Astrocyte (in vitro differentiated cells and primary cell): ENCODE measurements at regions not wholly inside any gene's neighbourhood (a gene's known extent, or its start where the extent isn't known, plus 50 kb on each side); places are given as distances from the start of the nearest gene placed in this dataset.

ENCODE experiments used
- DNase-seq: peaks from one replicate; pipeline ENCODE4 v3.0.0-alpha.2; 2010; ENCODE audit warnings: low read depth
- FAIRE-seq: peaks from 2 replicates; lab custom pipeline; 2011; peaks lifted over from hg19 to GRCh38; lab: Jason Lieb, UNC
- H2AFZ ChIP-seq: 2 replicates; pipeline ENCODE4 v1.6.0; 2012; ENCODE audit warnings: low read depth, low read length, inconsistent platforms
- H3K27ac ChIP-seq: 2 replicates; pipeline ENCODE4 v1.5.1; 2011; ENCODE audit warnings: low read depth, low read length, inconsistent platforms
- H3K27me3 ChIP-seq: 2 replicates; pipeline ENCODE4 v1.6.0; 2011; ENCODE audit warnings: low read length, inconsistent platforms; ENCODE audit not compliant: insufficient read depth
- H3K36me3 ChIP-seq: 2 replicates; pipeline ENCODE4 v1.5.1; 2011; ENCODE audit warnings: low read length, inconsistent platforms; ENCODE audit not compliant: insufficient read depth
- H3K4me1 ChIP-seq: 2 replicates; pipeline ENCODE4 v1.5.1; 2011; ENCODE audit warnings: low read length, inconsistent platforms; ENCODE audit not compliant: insufficient read depth
- H3K4me2 ChIP-seq: 2 replicates; pipeline ENCODE4 v1.6.0; 2012; ENCODE audit warnings: low read length, inconsistent platforms
- H3K4me3 ChIP-seq: 2 replicates; pipeline ENCODE4 v1.5.1; 2011; ENCODE audit warnings: low read depth, mild to moderate bottlenecking, low read length, inconsistent platforms; ENCODE audit not compliant: insufficient read depth
- H3K79me2 ChIP-seq: 2 replicates; pipeline ENCODE4 v1.6.0; 2012; ENCODE audit warnings: mild to moderate bottlenecking, low read length, inconsistent platforms; ENCODE audit not compliant: insufficient read depth
- H3K9ac ChIP-seq: 2 replicates; pipeline ENCODE4 v1.6.0; 2012; ENCODE audit warnings: mild to moderate bottlenecking, low read length, inconsistent platforms
- H3K9me3 ChIP-seq: 2 replicates; pipeline ENCODE4 v1.5.1; 2012; ENCODE audit warnings: low read depth, mild to moderate bottlenecking, low read length, inconsistent platforms; ENCODE audit not compliant: insufficient read depth
- H4K20me1 ChIP-seq: 2 replicates; pipeline ENCODE4 v1.6.0; 2012; ENCODE audit warnings: low read length, inconsistent platforms; ENCODE audit not compliant: insufficient read depth
- H3K27ac Mint-ChIP-seq: one replicate; pipeline ENCODE4 v1.8.0; 2021; ENCODE audit warnings: mild to moderate bottlenecking, mixed read lengths; ENCODE audit not compliant: unreplicated experiment
- H3K27me3 Mint-ChIP-seq: one replicate; pipeline ENCODE4 v1.8.0; 2021; ENCODE audit warnings: low read depth, mixed read lengths; ENCODE audit not compliant: unreplicated experiment
- H3K36me3 Mint-ChIP-seq: one replicate; pipeline ENCODE4 v1.8.0; 2021; ENCODE audit warnings: low read depth, mixed read lengths; ENCODE audit not compliant: unreplicated experiment
- H3K4me1 Mint-ChIP-seq: one replicate; pipeline ENCODE4 v1.8.0; 2021; ENCODE audit warnings: low read depth, mixed read lengths; ENCODE audit not compliant: unreplicated experiment
- H3K4me3 Mint-ChIP-seq: one replicate; pipeline ENCODE4 v1.8.0; 2021; ENCODE audit warnings: mild to moderate bottlenecking, moderate library complexity, mixed read lengths; ENCODE audit not compliant: unreplicated experiment
- H3K9me3 Mint-ChIP-seq: one replicate; pipeline ENCODE4 v1.8.0; 2021; ENCODE audit warnings: mild to moderate bottlenecking, mixed read lengths; ENCODE audit not compliant: unreplicated experiment
- EZH2 ChIP-seq: IDR thresholded peaks from 2 replicates; pipeline ENCODE4 v1.6.1; 2012; ENCODE audit warnings: mild to moderate bottlenecking, low read length, inconsistent platforms; ENCODE audit not compliant: insufficient read depth
- TF ChIP-seq, protein P1 (sequence below): IDR thresholded peaks from 2 replicates; pipeline ENCODE4 v1.5.1; 2011; ENCODE audit warnings: low read depth, mild to moderate bottlenecking, inconsistent platforms, low read length, moderate library complexity; ENCODE audit not compliant: insufficient read depth

DNA sequence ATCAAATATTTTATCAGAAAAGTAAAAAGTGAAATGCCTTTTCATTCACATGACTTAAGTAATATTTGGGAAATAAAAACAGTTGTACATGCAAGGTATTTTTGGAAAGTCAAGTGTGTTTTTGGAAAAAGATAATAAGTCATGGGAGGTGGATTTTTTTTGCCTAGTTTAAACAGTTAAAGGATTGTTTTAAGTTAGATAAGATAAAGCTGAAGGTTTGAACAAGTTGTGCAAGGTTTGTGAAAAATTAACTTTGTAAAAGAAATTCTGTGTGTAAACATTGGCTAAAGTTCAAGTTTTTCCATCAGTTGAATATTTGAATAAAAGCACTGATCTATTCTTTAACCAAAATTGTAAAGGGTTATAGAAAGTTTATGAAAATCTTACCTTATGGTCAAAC, 207.9 kb upstream of the RGPD4 start:
- no peaks in the 10 kb centered on the region for H3K4me1 Mint-ChIP-seq
- Histone ChIP-seq H3K4me2 (no peak overlapping the region), H4K20me1 (no peaks in the 10 kb centered on the region), H3K27ac (no peak overlapping the region), H3K27me3 (no peaks in the 10 kb centered on the region), H3K4me1 (no peaks in the 10 kb centered on the region), H3K79me2 (no peaks in the 10 kb centered on the region), H2AFZ (no peak overlapping the region), H3K4me3 (no peak overlapping the region), H3K36me3 (no peaks in the 10 kb centered on the region), H3K9ac (no peak overlapping the region), H3K9me3 (peaks cover 5% of the 10 kb centered on the region)
- H3K9me3 Mint-ChIP-seq: peaks cover 26% of the 10 kb centered on the region
- H3K4me3 Mint-ChIP-seq: no peak overlapping the region
- no peaks in the 10 kb centered on the region for H3K27me3 Mint-ChIP-seq
- no peak overlapping the region for H3K27ac Mint-ChIP-seq
- FAIRE-seq (peak; percentile 47), DNase-seq (no peak)
- TF ChIP-seq EZH2: no peak
- TF ChIP-seq, protein P1, sequence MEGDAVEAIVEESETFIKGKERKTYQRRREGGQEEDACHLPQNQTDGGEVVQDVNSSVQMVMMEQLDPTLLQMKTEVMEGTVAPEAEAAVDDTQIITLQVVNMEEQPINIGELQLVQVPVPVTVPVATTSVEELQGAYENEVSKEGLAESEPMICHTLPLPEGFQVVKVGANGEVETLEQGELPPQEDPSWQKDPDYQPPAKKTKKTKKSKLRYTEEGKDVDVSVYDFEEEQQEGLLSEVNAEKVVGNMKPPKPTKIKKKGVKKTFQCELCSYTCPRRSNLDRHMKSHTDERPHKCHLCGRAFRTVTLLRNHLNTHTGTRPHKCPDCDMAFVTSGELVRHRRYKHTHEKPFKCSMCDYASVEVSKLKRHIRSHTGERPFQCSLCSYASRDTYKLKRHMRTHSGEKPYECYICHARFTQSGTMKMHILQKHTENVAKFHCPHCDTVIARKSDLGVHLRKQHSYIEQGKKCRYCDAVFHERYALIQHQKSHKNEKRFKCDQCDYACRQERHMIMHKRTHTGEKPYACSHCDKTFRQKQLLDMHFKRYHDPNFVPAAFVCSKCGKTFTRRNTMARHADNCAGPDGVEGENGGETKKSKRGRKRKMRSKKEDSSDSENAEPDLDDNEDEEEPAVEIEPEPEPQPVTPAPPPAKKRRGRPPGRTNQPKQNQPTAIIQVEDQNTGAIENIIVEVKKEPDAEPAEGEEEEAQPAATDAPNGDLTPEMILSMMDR: no peak
- H3K36me3 Mint-ChIP-seq: no peaks in the 10 kb centered on the region

DNA sequence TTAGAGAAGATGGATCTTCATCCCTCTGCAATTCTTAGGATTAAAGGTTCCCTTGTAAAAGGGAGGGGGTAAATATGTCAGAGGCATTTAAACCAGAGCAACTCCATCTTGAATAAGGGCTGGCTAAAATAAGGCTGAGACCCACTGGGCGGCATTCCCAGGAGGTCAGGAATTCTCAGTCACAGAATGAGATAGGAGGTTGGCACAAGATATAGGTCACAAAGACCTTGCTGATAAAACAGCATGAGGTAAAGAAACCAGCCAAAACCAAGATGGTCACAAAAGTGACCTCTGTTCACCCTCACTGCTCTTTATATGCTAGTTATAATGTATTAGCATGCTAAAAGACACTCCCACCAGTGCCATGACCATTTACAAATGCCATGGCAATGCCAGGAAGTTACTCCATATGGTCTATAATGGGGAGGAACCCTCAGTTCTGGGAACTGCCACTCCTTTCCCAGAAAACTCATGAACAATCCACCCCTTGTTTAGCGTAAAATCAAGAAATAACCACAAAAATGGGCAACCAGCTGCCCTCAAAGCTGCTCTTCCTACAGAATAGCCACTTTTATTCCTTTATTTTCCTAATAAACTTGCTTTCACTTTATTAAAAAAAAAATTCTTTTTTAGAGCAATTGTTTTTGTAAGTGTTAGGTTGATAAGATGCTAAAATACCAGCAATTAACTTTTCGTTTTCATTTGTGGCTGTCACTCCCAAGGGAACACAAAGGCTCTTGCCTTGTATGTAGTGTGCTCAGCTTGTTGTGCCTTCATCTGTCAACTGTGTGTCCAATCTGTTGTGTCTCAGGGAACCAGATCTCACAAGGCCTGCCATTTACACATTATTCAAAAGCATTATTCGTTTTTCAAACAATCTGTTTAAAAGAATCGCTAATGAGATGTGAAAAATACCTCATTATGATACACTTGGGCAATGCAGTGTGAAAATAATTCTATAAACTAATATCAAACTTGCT, 205.2 kb upstream of the RGPD4 start:
- TF ChIP-seq EZH2: no peak
- TF ChIP-seq, protein P1: no peak
- H3K36me3 ChIP-seq: no peaks in the 10 kb centered on the region
- DNase-seq (no peak), FAIRE-seq (no peak)
- no peaks in the 10 kb centered on the region for H3K27me3 ChIP-seq
- peaks cover 5% of the 10 kb centered on the region for H3K9me3 ChIP-seq
- no peak overlapping the region for H3K4me2 ChIP-seq
- H3K27ac Mint-ChIP-seq: no peak overlapping the region
- H3K36me3 Mint-ChIP-seq: no peaks in the 10 kb centered on the region
- no peaks in the 10 kb centered on the region for H3K4me1 ChIP-seq
- peaks cover 24% of the 10 kb centered on the region for H3K9me3 Mint-ChIP-seq
- H3K27me3 Mint-ChIP-seq: no peaks in the 10 kb centered on the region
- H2AFZ ChIP-seq: no peak overlapping the region
- H3K4me3 ChIP-seq: no peak overlapping the region
- no peaks in the 10 kb centered on the region for H3K4me1 Mint-ChIP-seq
- no peaks in the 10 kb centered on the region for H3K79me2 ChIP-seq
- no peak overlapping the region for H3K4me3 Mint-ChIP-seq
- H4K20me1 ChIP-seq: no peaks in the 10 kb centered on the region
- H3K9ac ChIP-seq: no peak overlapping the region
- H3K27ac ChIP-seq: no peak overlapping the region

DNA sequence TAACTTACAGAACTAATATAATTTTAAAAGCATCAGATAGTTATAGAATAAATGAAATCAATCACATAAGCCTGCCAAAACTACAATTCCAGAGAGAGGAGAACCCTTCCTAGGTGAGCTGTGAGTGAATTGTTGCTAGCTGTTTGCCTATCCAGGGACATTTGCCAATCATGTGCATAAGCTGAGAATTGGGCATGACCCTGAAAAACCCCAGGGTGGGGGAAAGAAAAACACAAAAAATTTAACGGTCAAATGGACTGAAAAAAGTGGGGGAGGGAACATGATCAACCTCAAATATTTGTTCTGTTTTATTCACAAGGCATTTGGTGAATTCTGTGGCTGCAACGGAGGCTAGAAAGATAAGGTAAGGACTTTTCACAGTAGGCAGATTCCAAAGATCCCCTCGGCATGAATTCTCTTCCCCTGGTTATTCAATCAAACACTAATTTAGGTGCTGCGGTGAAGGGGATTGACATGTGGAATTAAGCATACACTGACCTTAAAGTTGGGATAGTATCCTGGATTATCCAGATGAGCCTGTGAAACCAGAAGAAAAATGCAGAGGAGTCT, 203.9 kb upstream of the RGPD4 start:
- Histone ChIP-seq H3K36me3 (no peaks in the 10 kb centered on the region), H3K79me2 (no peaks in the 10 kb centered on the region), H4K20me1 (no peaks in the 10 kb centered on the region), H3K27ac (no peak overlapping the region), H3K4me1 (no peaks in the 10 kb centered on the region), H3K27me3 (no peaks in the 10 kb centered on the region), H3K9ac (no peak overlapping the region), H2AFZ (no peak overlapping the region), H3K4me3 (no peak overlapping the region), H3K9me3 (peaks cover 2% of the 10 kb centered on the region), H3K4me2 (no peak overlapping the region)
- Mint-ChIP-seq H3K36me3 (no peaks in the 10 kb centered on the region), H3K9me3 (peaks cover 20% of the 10 kb centered on the region), H3K27ac (no peak overlapping the region), H3K4me1 (no peaks in the 10 kb centered on the region), H3K4me3 (no peak overlapping the region), H3K27me3 (no peaks in the 10 kb centered on the region)
- TF ChIP-seq EZH2: no peak
- TF ChIP-seq, protein P1: no peak
- DNase-seq: peak; percentile 59
- FAIRE-seq: no peak
